Right ventricle myocardium inferior (tissue), 1 donor: ENCODE measurements at regions not wholly inside any gene's neighbourhood (a gene's known extent, or its start where the extent isn't known, plus 50 kb on each side); places are given as distances from the start of the nearest gene placed in this dataset.
A peak's percentile ranks its signal among the peaks of the same experiment; 100 is the strongest.

Source experiments
- ATAC-seq: fragments of 200-7000 bp; cut with Tn5 transposase; one replicate; pipeline ENCODE4 v1.9.1; 2020; ENCODE audit warnings: mild to moderate bottlenecking, moderate library complexity
- DNase-seq: peaks from one replicate; pipeline ENCODE4 v3.0.0; 2021; ENCODE audit errors: missing footprints
- intact Hi-C: fragments of 100-400 bp; cut with DNase I; formaldehyde crosslinking; loops from one replicate; pipeline ENCODE4 v1.11.0; 2022
- donor health status: DM: no; HTN: yes; CAD: no; lungs with severe emphysema.

- intact Hi-C loops: no loop called here
- ATAC-seq (no peak), DNase-seq (no peak)
Measured at GRCh38 chr11:106464728-106465127, 387.3 kb downstream of the AASDHPPT start.

GRCh38 chr11:106466521-106467080 is 389.1 kb downstream of the AASDHPPT start:
- intact Hi-C loops: no loop called here

GRCh38 chr11:106467501-106467900 is 390.0 kb downstream of the AASDHPPT start:
- ATAC-seq (no peak), DNase-seq (no peak)
- intact Hi-C loops: no loop called here

More at GRCh38 chr11:106466521-106467080, 389.1 kb downstream of the AASDHPPT start:
- ATAC-seq: no peak
- DNase-seq: no peak

- intact Hi-C loops: no loop called here
- no peak for ATAC-seq
- DNase-seq: no peak
Measured at GRCh38 chr11:106468086-106468485, 390.6 kb downstream of the AASDHPPT start.

- no peak for ATAC-seq
- intact Hi-C loops: no loop called here
- no peak for DNase-seq
Measured at GRCh38 chr11:106468531-106468930, 391.1 kb downstream of the AASDHPPT start.

GRCh38 chr11:106470230-106470629 is 392.8 kb downstream of the AASDHPPT start:
- intact Hi-C loops: no loop called here
- ATAC-seq: no peak
- DNase-seq: no peak

GRCh38 chr11:106471276-106471675 is 393.8 kb downstream of the AASDHPPT start:
- intact Hi-C loops: no loop called here
- DNase-seq: no peak
- ATAC-seq: peak; percentile 65

GRCh38 chr11:106473089-106473722 is 395.7 kb downstream of the AASDHPPT start:
- ATAC-seq: no peak
- intact Hi-C loops: no loop called here
- no peak for DNase-seq

GRCh38 chr11:106474274-106474673 is 396.8 kb downstream of the AASDHPPT start:
- intact Hi-C loops: no loop called here
- DNase-seq (no peak), ATAC-seq (no peak)

GRCh38 chr11:106475181-106475580 is 397.7 kb downstream of the AASDHPPT start:
- ATAC-seq: no peak
- intact Hi-C loops: no loop called here
- no peak for DNase-seq

- intact Hi-C loops: no loop called here
- ATAC-seq (no peak), DNase-seq (no peak)
Measured at GRCh38 chr11:106477776-106478175, 400.3 kb downstream of the AASDHPPT start.

GRCh38 chr11:106479646-106480045 is 402.2 kb downstream of the AASDHPPT start:
- ATAC-seq (no peak), DNase-seq (no peak)
- intact Hi-C loops: no loop called here

GRCh38 chr11:106480581-106481190 is 403.2 kb downstream of the AASDHPPT start:
- intact Hi-C loops: no loop called here
- ATAC-seq (no peak), DNase-seq (no peak)

- no peak for DNase-seq
- intact Hi-C loops: no loop called here
- no peak for ATAC-seq
Measured at GRCh38 chr11:106482917-106483785, 405.7 kb downstream of the AASDHPPT start.

GRCh38 chr11:106491751-106492150 is 414.3 kb downstream of the AASDHPPT start:
- DNase-seq: no peak
- intact Hi-C loops: no loop called here
- no peak for ATAC-seq

GRCh38 chr11:106493751-106494150 is 416.3 kb downstream of the AASDHPPT start:
- ATAC-seq: no peak
- intact Hi-C loops: no loop called here
- DNase-seq: no peak

- intact Hi-C loops: no loop called here
- ATAC-seq (no peak), DNase-seq (no peak)
Measured at GRCh38 chr11:106495046-106495445, 417.6 kb downstream of the AASDHPPT start.

- no peak for DNase-seq
- intact Hi-C loops: no loop called here
- no peak for ATAC-seq
Measured at GRCh38 chr11:106496677-106497076, 419.2 kb downstream of the AASDHPPT start.

- ATAC-seq (no peak), DNase-seq (no peak)
- intact Hi-C loops: no loop called here
Measured at GRCh38 chr11:106497321-106497720, 419.9 kb downstream of the AASDHPPT start.

- intact Hi-C loops: no loop called here
- ATAC-seq (no peak), DNase-seq (no peak)
Measured at GRCh38 chr11:106497822-106498221, 420.4 kb downstream of the AASDHPPT start.
